Natural killer cell (primary cell): ENCODE measurements at regions not wholly inside any gene's neighbourhood (a gene's known extent, or its start where the extent isn't known, plus 50 kb on each side); places are given as distances from the start of the nearest gene placed in this dataset.

Experiments used
- ATAC-seq, 3 donors: fragments of 150-1000 bp in 2 of 3; fragments of 200-7000 bp in 1 of 3; cut with Tn5 transposase; 1 replicate in 1 of 3; 2 replicates in 2 of 3; pipeline ENCODE4 v1.10.0; 2021; ENCODE audit warnings: mild to moderate bottlenecking in 2 of 3, moderate library complexity in 2 of 3
- DNase-seq, 2 donors: peaks; one replicate each; pipeline versions ENCODE4 v3.0.0 to v3.0.0-alpha.2; 2013 to 2021; ENCODE audit warnings: mixed read lengths in 1 of 2
- H3K27ac ChIP-seq: one replicate; pipeline ENCODE4 v1.5.1; 2013; ENCODE audit warnings: mild to moderate bottlenecking, low read length
- H3K27me3 ChIP-seq: one replicate; pipeline ENCODE4 v1.6.1; 2013; ENCODE audit warnings: low read length; ENCODE audit not compliant: control insufficient read depth, insufficient read depth
- H3K36me3 ChIP-seq: one replicate; pipeline ENCODE4 v1.6.1; 2013; ENCODE audit warnings: low read length; ENCODE audit not compliant: control insufficient read depth, insufficient read depth
- H3K4me1 ChIP-seq: one replicate; pipeline ENCODE4 v1.6.1; 2013; ENCODE audit warnings: low read length; ENCODE audit not compliant: control insufficient read depth, insufficient read depth
- H3K4me3 ChIP-seq: one replicate; pipeline ENCODE4 v1.5.1; 2013; ENCODE audit warnings: low read length
- H3K9me3 ChIP-seq: one replicate; pipeline ENCODE4 v1.6.1; 2013; ENCODE audit warnings: low read length; ENCODE audit not compliant: control insufficient read depth, insufficient read depth
- H3K27ac Mint-ChIP-seq, 2 donors: one replicate each; pipeline ENCODE4 v1.8.0; 2022; ENCODE audit warnings: mild to moderate bottlenecking in 2 of 2, mixed read lengths in 2 of 2, moderate library complexity in 1 of 2
- H3K27me3 Mint-ChIP-seq, 2 donors: one replicate each; pipeline ENCODE4 v1.8.0; 2022; ENCODE audit warnings: low read depth in 2 of 2, mixed read lengths in 2 of 2
- H3K36me3 Mint-ChIP-seq: one replicate; pipeline ENCODE4 v1.8.0; 2022; ENCODE audit warnings: mixed read lengths
- H3K4me1 Mint-ChIP-seq, 2 donors: one replicate each; pipeline ENCODE4 v1.8.0; 2022; ENCODE audit warnings: mixed read lengths in 2 of 2
- H3K4me3 Mint-ChIP-seq: one replicate; pipeline ENCODE4 v1.8.0; 2022; ENCODE audit warnings: mild to moderate bottlenecking, moderate library complexity, mixed read lengths
- H3K9me3 Mint-ChIP-seq, 2 donors: one replicate each; pipeline ENCODE4 v1.8.0; 2022; ENCODE audit warnings: mixed read lengths in 2 of 2
- CTCF ChIP-seq: fragments of 200-600 bp; IDR thresholded peaks from one replicate; pipeline ENCODE4 v1.8.0; 2022; ENCODE audit warnings: antibody characterized with exemption
- WGBS: methylation state at CpG from one replicate; pipeline ENCODE4 v1.1.7; 2013; ENCODE audit warnings: missing lambda C conversion rate; ENCODE audit not compliant: insufficient coverage; 5-methylcytosine and 5-hydroxymethylcytosine counted together
- intact Hi-C: fragments of 100-400 bp; cut with micrococcal nuclease; formaldehyde crosslinking; loops from one replicate; pipeline ENCODE4 v1.14.2; 2022

DNA sequence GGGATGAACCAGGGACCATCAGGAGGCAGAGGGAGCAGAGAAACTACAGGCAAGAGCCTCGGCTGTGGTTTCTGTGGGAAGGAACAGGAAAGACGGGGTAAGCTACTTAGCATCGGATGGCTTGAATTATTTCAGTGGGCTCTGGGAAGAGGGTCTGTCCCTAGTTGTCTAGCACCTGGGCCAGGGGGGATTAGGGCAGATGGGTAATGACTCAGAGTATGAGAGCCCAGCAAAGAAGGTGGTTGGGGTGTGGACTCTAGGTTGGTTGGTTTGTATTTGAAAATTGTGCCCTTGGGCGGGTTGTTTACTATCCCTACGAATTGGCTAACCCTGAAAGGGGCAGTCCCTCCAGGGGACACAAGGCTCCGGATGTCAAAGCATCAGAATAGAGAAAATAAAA, 148.5 kb upstream of the TAB2 start:
- intact Hi-C loops = no loop called here
- Histone ChIP-seq H3K27ac (no peak overlapping the region), H3K4me3 (no peak overlapping the region), H3K9me3 (no peaks in the 10 kb centered on the region), H3K4me1 (peaks cover 11% of the 10 kb centered on the region), H3K27me3 (peaks cover 2% of the 10 kb centered on the region), H3K36me3 (no peaks in the 10 kb centered on the region)
- Mint-ChIP-seq H3K27ac (no peak overlapping the region), H3K9me3 (no peaks in the 10 kb centered on the region), H3K27me3 (peaks cover 0 to 8% of the 10 kb centered on the region in 2 donors), H3K36me3 (no peaks in the 10 kb centered on the region), H3K4me3 (no peak overlapping the region), H3K4me1 (peaks cover 0 to 7% of the 10 kb centered on the region in 2 donors)
- DNase-seq (peak in 1 of 2 donors; percentile 33), ATAC-seq (no peak)
- TF ChIP-seq CTCF = no peak
- 33% methylated on average over 6 of the region's 6 CpGs for WGBS

GRCh38 chr6:149169761-149170511, 147.6 kb upstream of the TAB2 start:
- Mint-ChIP-seq H3K4me3 (no peak overlapping the region), H3K27me3 (peaks cover 0 to 8% of the 10 kb centered on the region in 2 donors), H3K36me3 (no peaks in the 10 kb centered on the region), H3K4me1 (peaks cover 0 to 7% of the 10 kb centered on the region in 2 donors), H3K27ac (no peak overlapping the region), H3K9me3 (no peaks in the 10 kb centered on the region)
- ATAC-seq = no peak
- H3K9me3 ChIP-seq = no peaks in the 10 kb centered on the region
- no peak overlapping the region for H3K27ac ChIP-seq
- no peak overlapping the region for H3K4me3 ChIP-seq
- H3K4me1 ChIP-seq = peaks cover 11% of the 10 kb centered on the region
- H3K27me3 ChIP-seq = peaks cover 2% of the 10 kb centered on the region
- H3K36me3 ChIP-seq = no peaks in the 10 kb centered on the region
- intact Hi-C loops = no loop called here
- WGBS = 77% methylated on average over 5 of the region's 6 CpGs
- no peak for DNase-seq
- TF ChIP-seq CTCF = no peak

DNA sequence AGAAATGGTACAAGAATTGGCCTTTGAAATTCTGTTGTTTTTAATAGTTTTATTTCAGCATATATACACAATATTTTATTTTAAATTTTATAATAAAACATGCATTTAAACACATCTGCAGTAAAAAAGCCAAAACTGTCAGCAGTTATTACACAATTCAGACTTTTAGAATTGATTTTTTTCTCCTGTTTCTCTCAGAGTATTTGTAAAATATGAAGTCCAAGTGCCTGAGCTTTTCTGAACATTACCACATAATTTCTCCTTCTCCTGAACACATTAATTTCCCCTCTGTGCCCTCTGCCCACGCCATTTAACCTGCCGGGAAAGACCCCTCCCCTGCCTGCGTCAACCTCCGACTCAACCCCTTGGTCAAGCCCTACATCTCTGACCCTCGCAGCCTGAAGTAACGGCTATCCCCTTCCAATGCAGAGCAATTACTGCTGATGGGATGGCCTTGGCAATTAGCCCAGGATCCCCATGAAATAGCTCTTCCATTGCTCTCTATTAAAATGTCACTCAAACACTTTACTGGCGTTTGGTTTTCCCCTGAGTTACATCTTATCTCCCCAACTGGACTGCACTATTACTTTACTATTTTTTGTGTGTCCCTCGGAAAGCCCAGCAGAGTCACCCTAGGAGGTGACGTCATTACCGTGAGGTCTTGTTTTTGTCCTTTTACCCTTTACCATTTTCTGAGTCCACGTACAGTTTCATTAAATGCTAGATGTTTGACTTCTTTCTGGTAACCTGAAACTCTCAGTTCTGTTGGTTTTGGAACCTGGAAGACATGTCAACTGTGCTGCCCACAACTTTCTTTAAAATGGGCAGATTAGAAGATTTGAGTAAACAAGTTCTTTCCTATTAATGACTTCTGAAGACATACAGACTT, 146.7 kb upstream of the TAB2 start:
- Histone ChIP-seq H3K36me3 (no peaks in the 10 kb centered on the region), H3K4me3 (no peak overlapping the region), H3K27ac (no peak overlapping the region), H3K9me3 (no peaks in the 10 kb centered on the region), H3K4me1 (peaks cover 11% of the 10 kb centered on the region), H3K27me3 (peaks cover 2% of the 10 kb centered on the region)
- WGBS = 84% methylated on average over 11 of the region's 11 CpGs
- intact Hi-C loops = no loop called here
- peaks cover 0 to 7% of the 10 kb centered on the region in 2 donors for H3K4me1 Mint-ChIP-seq
- no peak overlapping the region for H3K4me3 Mint-ChIP-seq
- no peaks in the 10 kb centered on the region for H3K9me3 Mint-ChIP-seq
- H3K27me3 Mint-ChIP-seq = peaks cover 0 to 8% of the 10 kb centered on the region in 2 donors
- TF ChIP-seq CTCF = no peak
- ATAC-seq (no peak), DNase-seq (no peak)
- H3K36me3 Mint-ChIP-seq = no peaks in the 10 kb centered on the region
- H3K27ac Mint-ChIP-seq = no peak overlapping the region
